ENCODE measurements at regions not wholly inside any gene's neighbourhood (a gene's known extent, or its start where the extent isn't known, plus 50 kb on each side); places are given as distances from the start of the nearest gene placed in this dataset.

DNA sequence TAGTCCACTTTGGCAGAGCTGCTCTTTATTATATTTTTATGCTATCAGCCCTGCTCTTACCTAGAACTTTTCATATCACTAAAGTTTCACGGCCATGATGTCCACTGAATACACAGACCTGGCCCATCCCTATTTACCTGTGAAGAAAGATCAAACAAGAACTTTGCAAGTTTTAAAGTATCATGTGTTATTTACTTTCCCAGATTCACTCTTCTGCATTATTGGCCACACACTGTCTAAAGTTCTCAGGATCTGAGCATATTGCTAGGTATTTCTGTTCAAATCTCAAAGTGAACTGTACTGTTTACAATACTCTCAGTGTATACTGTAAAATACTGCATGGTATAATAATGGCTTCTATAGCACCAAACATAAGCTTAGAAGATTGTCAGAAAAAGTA lies 405.2 kb downstream of the KLF12 start:
- TF ChIP-seq POLR2AphosphoS5 (IDR thresholded peaks at IDR 0.05; ENCODE audit: low read depth, low read length) (no peak), TAF1 (IDR thresholded peaks at IDR 0.05; ENCODE audit: borderline replicate concordance, insufficient read depth, low read length) (no peak)
- TF ChIP-seq, protein P1, sequence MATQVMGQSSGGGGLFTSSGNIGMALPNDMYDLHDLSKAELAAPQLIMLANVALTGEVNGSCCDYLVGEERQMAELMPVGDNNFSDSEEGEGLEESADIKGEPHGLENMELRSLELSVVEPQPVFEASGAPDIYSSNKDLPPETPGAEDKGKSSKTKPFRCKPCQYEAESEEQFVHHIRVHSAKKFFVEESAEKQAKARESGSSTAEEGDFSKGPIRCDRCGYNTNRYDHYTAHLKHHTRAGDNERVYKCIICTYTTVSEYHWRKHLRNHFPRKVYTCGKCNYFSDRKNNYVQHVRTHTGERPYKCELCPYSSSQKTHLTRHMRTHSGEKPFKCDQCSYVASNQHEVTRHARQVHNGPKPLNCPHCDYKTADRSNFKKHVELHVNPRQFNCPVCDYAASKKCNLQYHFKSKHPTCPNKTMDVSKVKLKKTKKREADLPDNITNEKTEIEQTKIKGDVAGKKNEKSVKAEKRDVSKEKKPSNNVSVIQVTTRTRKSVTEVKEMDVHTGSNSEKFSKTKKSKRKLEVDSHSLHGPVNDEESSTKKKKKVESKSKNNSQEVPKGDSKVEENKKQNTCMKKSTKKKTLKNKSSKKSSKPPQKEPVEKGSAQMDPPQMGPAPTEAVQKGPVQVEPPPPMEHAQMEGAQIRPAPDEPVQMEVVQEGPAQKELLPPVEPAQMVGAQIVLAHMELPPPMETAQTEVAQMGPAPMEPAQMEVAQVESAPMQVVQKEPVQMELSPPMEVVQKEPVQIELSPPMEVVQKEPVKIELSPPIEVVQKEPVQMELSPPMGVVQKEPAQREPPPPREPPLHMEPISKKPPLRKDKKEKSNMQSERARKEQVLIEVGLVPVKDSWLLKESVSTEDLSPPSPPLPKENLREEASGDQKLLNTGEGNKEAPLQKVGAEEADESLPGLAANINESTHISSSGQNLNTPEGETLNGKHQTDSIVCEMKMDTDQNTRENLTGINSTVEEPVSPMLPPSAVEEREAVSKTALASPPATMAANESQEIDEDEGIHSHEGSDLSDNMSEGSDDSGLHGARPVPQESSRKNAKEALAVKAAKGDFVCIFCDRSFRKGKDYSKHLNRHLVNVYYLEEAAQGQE (IDR thresholded peaks at IDR 0.05; ENCODE audit: insufficient read depth in 1 of 2, low read depth in 2 of 2, low read length in 2 of 2): no peak

All from PFSK-1 (cell line).